ENCODE measurements at regions not wholly inside any gene's neighbourhood (a gene's known extent, or its start where the extent isn't known, plus 50 kb on each side); places are given as distances from the start of the nearest gene placed in this dataset.

- Histone ChIP-seq H3K79me2 (ENCODE audit: insufficient read depth, low read length) (no peaks in the 10 kb centered on the region), H3K36me3 (ENCODE audit: low read length) (no peaks in the 10 kb centered on the region), H3K27ac (ENCODE audit: low read depth, low read length) (no peak overlapping the region), H3K4me3 (ENCODE audit: insufficient read depth, low read length, poor library complexity, severe bottlenecking) (no peak overlapping the region), H3K4me2 (ENCODE audit: low read depth, low read length, poor library complexity, severe bottlenecking) (no peak overlapping the region), H4K20me1 (ENCODE audit: low read depth, low read length) (no peaks in the 10 kb centered on the region), H3F3A (ENCODE audit: insufficient read depth) (no peaks in the 10 kb centered on the region), H3K9ac (ENCODE audit: low read length) (no peak overlapping the region), H3K9me3 (ENCODE audit: insufficient read depth, low read length) (no peaks in the 10 kb centered on the region), H2AFZ (ENCODE audit: low read depth, low read length, severe bottlenecking) (no peak overlapping the region), H3K9me2 (replicated peaks; ENCODE audit: insufficient read depth, low read length) (no peaks in the 10 kb centered on the region), H3K27me3 (ENCODE audit: low read length) (no peaks in the 10 kb centered on the region)
- TF ChIP-seq EZH2phosphoT487 (conservative IDR thresholded peaks at IDR 0.05; ENCODE audit: low read length), result no peak
- no peak for TF ChIP-seq CTCF (IDR thresholded peaks at IDR 0.05; ENCODE audit: insufficient read depth, low read length, poor library complexity, severe bottlenecking)
Measured at GRCh38 chr1:78240755-78241154, 195.0 kb downstream of the GIPC2 start.

- Histone ChIP-seq H3K27ac (ENCODE audit: low read depth, low read length) (no peak overlapping the region), H3K27me3 (ENCODE audit: low read length) (no peaks in the 10 kb centered on the region), H3K36me3 (ENCODE audit: low read length) (no peaks in the 10 kb centered on the region), H4K20me1 (ENCODE audit: low read depth, low read length) (no peaks in the 10 kb centered on the region), H3K4me3 (ENCODE audit: insufficient read depth, low read length, poor library complexity, severe bottlenecking) (no peak overlapping the region), H3K4me2 (ENCODE audit: low read depth, low read length, poor library complexity, severe bottlenecking) (no peak overlapping the region), H3K79me2 (ENCODE audit: insufficient read depth, low read length) (no peaks in the 10 kb centered on the region), H2AFZ (ENCODE audit: low read depth, low read length, severe bottlenecking) (no peak overlapping the region), H3F3A (ENCODE audit: insufficient read depth) (no peaks in the 10 kb centered on the region), H3K9ac (ENCODE audit: low read length) (no peak overlapping the region), H3K9me3 (ENCODE audit: insufficient read depth, low read length) (no peaks in the 10 kb centered on the region), H3K9me2 (replicated peaks; ENCODE audit: insufficient read depth, low read length) (no peaks in the 10 kb centered on the region)
- TF ChIP-seq EZH2phosphoT487 (conservative IDR thresholded peaks at IDR 0.05; ENCODE audit: low read length) (no peak), CTCF (IDR thresholded peaks at IDR 0.05; ENCODE audit: insufficient read depth, low read length, poor library complexity, severe bottlenecking) (no peak)
Measured at GRCh38 chr1:78247079-78247478, 201.3 kb downstream of the GIPC2 start.

- TF ChIP-seq CTCF (IDR thresholded peaks at IDR 0.05; ENCODE audit: insufficient read depth, low read length, poor library complexity, severe bottlenecking), result no peak
- TF ChIP-seq EZH2phosphoT487 (conservative IDR thresholded peaks at IDR 0.05; ENCODE audit: low read length), result no peak
- H3K27ac ChIP-seq (ENCODE audit: low read depth, low read length), result no peak overlapping the region
- H3K9me2 ChIP-seq (replicated peaks; ENCODE audit: insufficient read depth, low read length), result no peaks in the 10 kb centered on the region
- no peak overlapping the region for H3K4me3 ChIP-seq (ENCODE audit: insufficient read depth, low read length, poor library complexity, severe bottlenecking)
- no peaks in the 10 kb centered on the region for H3K27me3 ChIP-seq (ENCODE audit: low read length)
- H3K4me2 ChIP-seq (ENCODE audit: low read depth, low read length, poor library complexity, severe bottlenecking), result no peak overlapping the region
- no peak overlapping the region for H2AFZ ChIP-seq (ENCODE audit: low read depth, low read length, severe bottlenecking)
- H3K9ac ChIP-seq (ENCODE audit: low read length), result no peak overlapping the region
- no peaks in the 10 kb centered on the region for H3F3A ChIP-seq (ENCODE audit: insufficient read depth)
- H4K20me1 ChIP-seq (ENCODE audit: low read depth, low read length), result no peaks in the 10 kb centered on the region
- H3K9me3 ChIP-seq (ENCODE audit: insufficient read depth, low read length), result no peaks in the 10 kb centered on the region
- H3K36me3 ChIP-seq (ENCODE audit: low read length), result no peaks in the 10 kb centered on the region
- H3K79me2 ChIP-seq (ENCODE audit: insufficient read depth, low read length), result no peaks in the 10 kb centered on the region
Measured at GRCh38 chr1:78250201-78250600, 204.4 kb downstream of the GIPC2 start.
